ENCODE measurements at regions not wholly inside any gene's neighbourhood (a gene's known extent, or its start where the extent isn't known, plus 50 kb on each side); places are given as distances from the start of the nearest gene placed in this dataset.

GRCh38 chr2:133819906-133820305 lies 251.6 kb upstream of the NCKAP5 start:
- no peak for TF ChIP-seq CTCF (IDR thresholded peaks at IDR 0.05; ENCODE audit: control extremely low read depth, extremely low read depth, low read depth, missing control alignments)
- DNase-seq (ENCODE audit: extremely low spot score): no peak
- POLR2A ChIA-PET: no interaction called here
- CTCF ChIA-PET: no interaction called here

GRCh38 chr2:133821107-133821760 lies 253.0 kb upstream of the NCKAP5 start:
- TF ChIP-seq CTCF (IDR thresholded peaks at IDR 0.05; ENCODE audit: control extremely low read depth, extremely low read depth, low read depth, missing control alignments): no peak
- ChIA-PET POLR2A (no interaction called here), CTCF (interaction anchor here (2.3 kb wide), 1 partner anchor 23 kb away, joined by 7 read pairs; no protein-coding TSS in a partner anchor)
- DNase-seq (ENCODE audit: extremely low spot score): no peak

GRCh38 chr2:133822517-133823225 lies 254.4 kb upstream of the NCKAP5 start:
- no peak for TF ChIP-seq CTCF (IDR thresholded peaks at IDR 0.05; ENCODE audit: control extremely low read depth, extremely low read depth, low read depth, missing control alignments)
- CTCF ChIA-PET: interaction anchor here (2.3 kb wide), 1 partner anchor 22 kb away, joined by 7 read pairs; no protein-coding TSS in a partner anchor
- no peak for DNase-seq (ENCODE audit: extremely low spot score)
- POLR2A ChIA-PET: no interaction called here

GRCh38 chr2:133823226-133823550 lies 254.9 kb upstream of the NCKAP5 start:
- TF ChIP-seq CTCF (IDR thresholded peaks at IDR 0.05; ENCODE audit: control extremely low read depth, extremely low read depth, low read depth, missing control alignments): no peak
- ChIA-PET POLR2A (no interaction called here), CTCF (no interaction called here)
- DNase-seq (ENCODE audit: extremely low spot score): no peak

- ChIA-PET POLR2A (no interaction called here), CTCF (interaction anchor here (2.4 kb wide), 1 partner anchor 19 kb away, joined by 5 read pairs; no protein-coding TSS in a partner anchor)
- TF ChIP-seq CTCF (IDR thresholded peaks at IDR 0.05; ENCODE audit: control extremely low read depth, extremely low read depth, low read depth, missing control alignments): no peak
- no peak for DNase-seq (ENCODE audit: extremely low spot score)
These were observed 256.6 kb upstream of the NCKAP5 start for GRCh38 chr2:133824869-133825268.

GRCh38 chr2:133825778-133826177 lies 257.5 kb upstream of the NCKAP5 start:
- no peak for DNase-seq (ENCODE audit: extremely low spot score)
- no peak for TF ChIP-seq CTCF (IDR thresholded peaks at IDR 0.05; ENCODE audit: control extremely low read depth, extremely low read depth, low read depth, missing control alignments)
- POLR2A ChIA-PET: no interaction called here
- CTCF ChIA-PET: interaction anchor here (2.4 kb wide), 1 partner anchor 18 kb away, joined by 5 read pairs; no protein-coding TSS in a partner anchor

Measured in GM10248 (cell line).